GM19438 (cell line): ENCODE measurements at regions not wholly inside any gene's neighbourhood (a gene's known extent, or its start where the extent isn't known, plus 50 kb on each side); places are given as distances from the start of the nearest gene placed in this dataset.
A peak's percentile ranks its signal among the peaks of the same experiment; 100 is the strongest.
"Not testable (repeated sequence)": the region's sequence is repeated elsewhere in the genome, so short reads cannot be mapped to it uniquely, and the experiment has no call there.

Experiments
- ATAC-seq: cut with Tn5 transposase; IDR thresholded peaks from one replicate; pipeline ENCODE4 v1.9.1; 2021; ENCODE audit warnings: low read depth; ENCODE audit not compliant: unreplicated experiment

- ATAC-seq, result no peak
Observed at GRCh38 chr5:153939101-153939500, 99.6 kb downstream of the FAM114A2 start.

- no peak for ATAC-seq
Observed at GRCh38 chr5:153938191-153938842, 100.4 kb downstream of the FAM114A2 start.

GRCh38 chr5:153937661-153938060 is 101.0 kb downstream of the FAM114A2 start:
- ATAC-seq, result no peak

GRCh38 chr5:153935151-153935550 is 103.6 kb downstream of the FAM114A2 start:
- ATAC-seq, result not testable (repeated sequence)

DNA sequence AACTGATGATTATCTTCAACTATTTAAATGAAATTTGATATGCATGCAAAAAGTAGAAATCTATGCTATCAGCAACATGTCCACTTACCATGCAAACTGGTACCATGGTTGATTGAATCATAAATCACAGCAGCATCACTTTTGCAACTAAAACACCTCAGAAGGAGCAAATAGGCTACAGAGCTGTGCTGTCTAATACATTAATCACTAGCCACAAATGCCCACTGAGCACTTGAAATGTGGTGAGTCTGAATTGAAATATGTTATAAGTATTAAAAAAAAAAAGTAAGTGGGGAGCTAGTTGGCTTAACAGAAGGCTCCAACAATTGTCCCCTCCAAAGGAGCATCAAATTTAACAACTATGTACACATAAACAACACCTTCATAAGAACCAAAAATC is 112.5 kb downstream of the FAM114A2 start:
- ATAC-seq, result no peak

DNA sequence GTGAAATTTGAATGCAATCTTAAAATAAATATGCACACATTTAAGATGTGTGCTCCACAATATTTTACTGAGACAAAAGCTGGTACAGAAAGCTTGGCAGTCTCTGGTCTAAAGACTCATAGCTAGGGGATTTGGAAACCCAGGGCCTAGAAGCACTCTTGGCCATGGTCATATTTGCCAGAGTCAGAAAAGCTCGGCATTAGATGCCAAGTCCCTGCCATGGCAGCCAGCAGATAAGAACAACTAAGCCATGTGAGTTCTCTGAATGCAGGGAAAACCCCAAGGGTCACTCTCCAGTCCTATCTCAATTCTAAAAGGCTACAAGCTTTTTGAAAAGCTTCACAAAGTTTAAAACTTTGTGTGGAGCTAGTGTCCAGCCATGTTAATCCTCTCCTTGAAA is 119.5 kb downstream of the FAM114A2 start:
- ATAC-seq, result no peak

DNA sequence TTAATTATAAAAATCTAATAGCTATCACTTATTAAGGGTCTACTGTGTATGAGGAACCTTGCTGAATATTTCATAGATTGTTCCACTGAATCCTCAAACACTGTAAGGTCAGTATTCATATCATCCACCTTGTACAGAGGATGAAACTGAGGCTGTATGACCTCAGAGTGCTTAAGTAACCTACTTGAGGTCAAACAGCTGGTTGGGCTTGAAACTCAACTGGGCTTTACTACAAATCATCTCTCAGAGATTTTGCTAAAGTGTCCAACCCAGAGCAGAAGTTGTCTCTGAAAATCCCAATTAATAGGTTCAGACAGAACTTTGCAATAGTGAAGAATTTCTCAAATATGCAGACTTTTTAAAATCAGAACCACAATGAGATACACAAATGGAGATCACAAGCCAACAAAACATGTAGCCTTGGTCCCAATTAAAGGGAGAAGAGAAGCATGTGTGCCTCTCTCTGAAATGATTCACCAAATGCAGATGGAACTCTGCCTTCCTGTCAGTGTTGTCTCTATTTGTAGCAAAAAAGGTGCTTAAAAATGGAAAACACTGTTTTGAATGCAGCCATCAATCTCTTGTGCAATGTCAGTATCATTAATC is 131.4 kb downstream of the FAM114A2 start:
- ATAC-seq, result no peak

DNA sequence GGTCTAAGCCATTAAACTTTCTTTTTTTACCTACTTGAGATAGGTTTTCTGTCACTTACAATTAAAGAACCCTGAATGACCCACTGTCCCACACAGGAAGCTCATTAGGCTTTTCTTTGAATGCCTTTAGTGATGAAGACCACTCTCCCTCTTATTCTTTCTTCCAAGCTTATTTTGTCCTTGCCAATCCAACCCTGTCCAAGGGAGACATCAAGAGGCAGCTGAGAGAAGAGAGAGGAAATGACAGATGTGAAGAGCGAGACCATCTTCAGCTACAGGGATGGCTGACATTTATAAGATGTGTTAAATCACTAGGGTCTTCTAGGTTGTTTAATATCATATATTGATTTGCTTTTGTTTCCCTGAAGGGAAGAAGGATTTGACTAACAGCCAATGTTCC is 133.5 kb downstream of the FAM114A2 start:
- ATAC-seq, result no peak

- no peak for ATAC-seq
Observed at GRCh38 chr5:153903321-153903720, 135.4 kb downstream of the FAM114A2 start.

DNA sequence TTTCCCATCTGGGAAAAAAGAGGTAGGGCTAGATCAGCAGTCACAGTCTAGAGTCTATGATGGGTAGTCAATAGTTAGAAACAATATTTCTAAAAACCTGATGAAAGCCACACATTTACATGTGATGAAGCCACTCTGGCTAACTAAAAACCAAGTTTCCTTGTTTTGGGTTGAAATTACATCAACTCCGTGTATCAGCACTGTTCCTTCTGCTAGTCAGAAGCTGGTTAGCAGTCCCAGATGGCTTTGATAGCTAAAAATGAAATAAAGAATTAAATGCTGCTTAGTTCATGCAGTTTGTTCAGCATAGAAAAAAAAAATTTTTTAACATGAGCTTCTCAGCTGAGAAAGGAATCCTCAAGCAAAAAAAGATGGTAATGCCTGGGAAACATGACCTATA is 136.7 kb downstream of the FAM114A2 start:
- ATAC-seq, result no peak

DNA sequence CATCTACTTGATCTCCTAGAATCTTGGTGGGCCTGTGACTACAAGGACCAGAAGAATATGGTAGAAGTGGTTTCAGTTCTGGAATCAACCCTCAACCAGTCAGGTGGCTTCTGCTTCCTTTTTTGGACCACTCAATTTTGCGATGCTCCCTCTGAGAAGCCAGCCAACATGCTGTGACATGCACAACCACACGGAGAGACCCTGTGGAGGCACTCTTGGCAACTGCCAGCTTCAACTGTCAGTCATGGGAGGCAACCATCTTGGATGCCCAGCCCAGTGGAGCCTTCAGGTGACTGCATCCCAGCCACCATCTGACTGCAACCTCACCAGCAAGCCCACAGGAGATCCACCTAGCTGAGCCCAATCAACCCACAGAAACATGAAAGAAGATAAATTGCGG is 137.3 kb downstream of the FAM114A2 start:
- ATAC-seq, result no peak

GRCh38 chr5:153900703-153901395 is 137.9 kb downstream of the FAM114A2 start:
- ATAC-seq, result no peak

GRCh38 chr5:153899746-153900145 is 139.0 kb downstream of the FAM114A2 start:
- no peak for ATAC-seq

- peak; percentile 99 for ATAC-seq
Observed at GRCh38 chr5:153896701-153897100, 142.0 kb downstream of the FAM114A2 start.

DNA sequence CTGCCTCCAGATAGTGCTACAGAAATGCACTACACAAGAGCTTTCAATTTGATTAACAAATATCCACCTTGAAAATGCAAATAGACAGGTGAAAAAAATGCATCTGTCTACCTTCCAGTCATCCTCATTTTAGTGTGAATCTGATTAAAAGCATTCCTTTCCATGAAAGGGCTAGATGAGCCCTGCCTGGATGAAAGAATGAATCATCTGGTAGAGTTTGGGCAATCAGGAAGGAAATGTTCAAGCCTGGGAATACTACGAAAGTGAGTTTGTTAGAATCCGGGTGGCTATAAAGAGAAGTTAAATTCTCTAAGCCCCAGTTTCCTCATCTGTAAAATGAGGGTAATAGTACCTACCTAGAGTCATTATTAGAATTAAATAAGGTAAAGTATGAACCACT is 142.6 kb downstream of the FAM114A2 start:
- ATAC-seq, result no peak

GRCh38 chr5:153895266-153895665 is 143.4 kb downstream of the FAM114A2 start:
- ATAC-seq, result no peak

GRCh38 chr5:153893817-153894216 is 144.9 kb downstream of the FAM114A2 start:
- ATAC-seq, result no peak

GRCh38 chr5:153891394-153891793 is 147.3 kb downstream of the FAM114A2 start:
- ATAC-seq, result no peak

DNA sequence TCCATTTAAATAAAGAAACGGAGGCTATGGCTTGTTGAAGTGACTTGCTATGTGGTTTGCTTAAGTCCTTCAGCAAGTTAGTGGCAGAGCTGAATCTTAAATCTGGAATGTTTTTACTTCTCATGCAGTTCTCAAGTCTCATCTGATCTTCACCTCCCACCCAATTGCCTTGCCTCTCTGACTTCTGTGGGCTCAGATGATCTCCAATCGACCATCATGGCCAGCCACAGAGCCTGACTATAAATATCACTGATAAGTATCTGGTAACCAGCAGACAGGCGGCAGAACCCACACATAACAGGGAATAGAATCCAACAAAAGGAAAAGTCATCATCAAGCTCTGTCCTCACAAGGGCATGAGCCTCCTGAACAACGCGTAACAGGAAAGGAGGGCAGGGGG is 149.9 kb downstream of the FAM114A2 start:
- ATAC-seq, result no peak

DNA sequence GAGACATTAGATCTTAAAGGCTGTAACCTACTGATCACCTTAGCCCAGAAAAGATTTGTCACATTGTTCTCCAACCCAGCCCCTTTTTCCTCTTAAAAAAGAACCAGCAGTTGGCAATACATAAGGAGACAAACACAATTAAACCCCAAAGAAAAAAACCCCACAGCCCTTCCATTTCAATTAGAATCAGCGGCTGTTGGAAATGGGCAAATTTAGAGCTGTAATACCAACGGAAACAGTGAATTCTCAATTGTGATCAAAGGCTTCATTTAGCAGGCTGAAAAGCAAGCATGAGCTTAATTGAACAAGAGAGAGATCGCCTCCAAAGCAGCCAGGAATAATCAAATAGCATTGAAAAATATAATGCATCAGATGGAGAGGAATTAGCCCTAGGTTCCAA is 153.6 kb downstream of the FAM114A2 start:
- no peak for ATAC-seq

DNA sequence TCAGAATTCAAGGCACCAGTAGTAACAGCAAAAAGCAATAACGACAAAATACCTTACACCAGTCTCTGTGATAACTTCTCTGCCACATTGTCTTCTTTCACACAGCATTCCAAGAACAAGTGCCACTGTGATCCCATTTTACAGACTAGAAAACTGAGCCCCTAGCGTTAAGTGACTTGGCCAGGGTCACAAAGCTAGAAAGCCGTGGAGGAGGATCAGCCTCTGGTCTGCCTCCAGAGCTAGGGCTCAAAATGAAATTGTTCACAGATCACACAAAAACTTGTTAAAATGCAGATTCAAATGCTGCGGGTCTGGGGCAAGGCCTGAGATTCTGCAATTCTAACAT is 154.1 kb downstream of the FAM114A2 start:
- no peak for ATAC-seq
